ENCODE measurements at regions not wholly inside any gene's neighbourhood (a gene's known extent, or its start where the extent isn't known, plus 50 kb on each side); places are given as distances from the start of the nearest gene placed in this dataset.

GRCh38 chr13:58093394-58093793 lies 461.9 kb downstream of the PCDH17 start:
- TF ChIP-seq EZH2 (IDR thresholded peaks at IDR 0.05; ENCODE audit: borderline replicate concordance, insufficient read depth, low read depth, low read length, poor library complexity, severe bottlenecking), result no peak
- no peak for TF ChIP-seq CTCF (IDR thresholded peaks at IDR 0.05)
